Tibial artery (tissue), 4 donors: ENCODE measurements at regions not wholly inside any gene's neighbourhood (a gene's known extent, or its start where the extent isn't known, plus 50 kb on each side); places are given as distances from the start of the nearest gene placed in this dataset.

Experiments used
- DNase-seq, 2 donors: peaks; one replicate each; pipeline ENCODE4 v3.0.0-alpha.2; 2019
- H3K27ac ChIP-seq, 2 donors: fragments of 200-600 bp; sonication (generic) in 1 of 2; 1 replicate in 1 of 2; 2 replicates in 1 of 2; pipeline ENCODE4 v1.5.1; 2018 to 2019; ENCODE audit warnings: mild to moderate bottlenecking in 1 of 2
- H3K27me3 ChIP-seq, 2 donors: fragments of 200-600 bp; sonication (generic) in 1 of 2; one replicate each; pipeline versions ENCODE4 v1.5.1 to v1.6.0; 2016 to 2019
- H3K36me3 ChIP-seq, 3 donors: fragments of 200-600 bp; sonication (generic) in 2 of 3; one replicate each; pipeline ENCODE4 v1.5.1; 2016 to 2019; ENCODE audit warnings: mild to moderate bottlenecking in 2 of 3
- H3K4me1 ChIP-seq, 4 donors: fragments of 200-600 bp; sonication (generic) in 2 of 4; 1 replicate in 3 of 4; 2 replicates in 1 of 4; pipeline ENCODE4 v1.5.1; 2016 to 2019
- H3K4me3 ChIP-seq, 2 donors: fragments of 200-600 bp; sonication (generic) in 1 of 2; 1 replicate in 1 of 2; 2 replicates in 1 of 2; pipeline ENCODE4 v1.5.1; 2018 to 2019; ENCODE audit warnings: mild to moderate bottlenecking in 2 of 2
- H3K9me3 ChIP-seq, 3 donors: fragments of 200-600 bp; sonication (generic) in 1 of 3; one replicate each; pipeline ENCODE4 v1.5.1; 2016 to 2019
- intact Hi-C: fragments of 100-400 bp; cut with DNase I; formaldehyde crosslinking; loops from one replicate; pipeline ENCODE4 v1.15.0; 2023; ENCODE audit warnings: low total_unique reads
- TF ChIP-seq, protein P1 (sequence below), 2 experiments: fragments of 200-600 bp in 1 of 2; fragments of 450-650 bp in 1 of 2; IDR thresholded peaks; one replicate each; pipeline ENCODE4 v1.5.1; 2017 to 2019; ENCODE audit warnings: antibody characterized with exemption in 2 of 2, mild to moderate bottlenecking in 1 of 2, moderate library complexity in 1 of 2

GRCh38 chr14:39483682-39484081 is 51.4 kb upstream of the FBXO33 start:
- Histone ChIP-seq H3K9me3 (no peaks in the 10 kb centered on the region), H3K4me3 (no peak overlapping the region), H3K36me3 (no peaks in the 10 kb centered on the region), H3K27me3 (no peaks in the 10 kb centered on the region), H3K4me1 (no peaks in the 10 kb centered on the region), H3K27ac (no peak overlapping the region)
- no peak for DNase-seq
- intact Hi-C loops: no loop called here
- TF ChIP-seq, protein P1, sequence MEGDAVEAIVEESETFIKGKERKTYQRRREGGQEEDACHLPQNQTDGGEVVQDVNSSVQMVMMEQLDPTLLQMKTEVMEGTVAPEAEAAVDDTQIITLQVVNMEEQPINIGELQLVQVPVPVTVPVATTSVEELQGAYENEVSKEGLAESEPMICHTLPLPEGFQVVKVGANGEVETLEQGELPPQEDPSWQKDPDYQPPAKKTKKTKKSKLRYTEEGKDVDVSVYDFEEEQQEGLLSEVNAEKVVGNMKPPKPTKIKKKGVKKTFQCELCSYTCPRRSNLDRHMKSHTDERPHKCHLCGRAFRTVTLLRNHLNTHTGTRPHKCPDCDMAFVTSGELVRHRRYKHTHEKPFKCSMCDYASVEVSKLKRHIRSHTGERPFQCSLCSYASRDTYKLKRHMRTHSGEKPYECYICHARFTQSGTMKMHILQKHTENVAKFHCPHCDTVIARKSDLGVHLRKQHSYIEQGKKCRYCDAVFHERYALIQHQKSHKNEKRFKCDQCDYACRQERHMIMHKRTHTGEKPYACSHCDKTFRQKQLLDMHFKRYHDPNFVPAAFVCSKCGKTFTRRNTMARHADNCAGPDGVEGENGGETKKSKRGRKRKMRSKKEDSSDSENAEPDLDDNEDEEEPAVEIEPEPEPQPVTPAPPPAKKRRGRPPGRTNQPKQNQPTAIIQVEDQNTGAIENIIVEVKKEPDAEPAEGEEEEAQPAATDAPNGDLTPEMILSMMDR (IDR thresholded peaks at IDR 0.05): no peak
